HEK293 (cell line): ENCODE measurements at regions not wholly inside any gene's neighbourhood (a gene's known extent, or its start where the extent isn't known, plus 50 kb on each side); places are given as distances from the start of the nearest gene placed in this dataset.

Experiments used
- CTCF ChIA-PET: fragments of 350-600 bp; formaldehyde crosslinking; extraction: SDS; loops from one replicate; lab custom pipeline; 2021; ENCODE audit warnings: antibody characterized with exemption; lab: Yijun Ruan, JAX
- POLR2A ChIA-PET: fragments of 300-600 bp; formaldehyde crosslinking; extraction: SDS; loops from one replicate; lab custom pipeline; 2020; ENCODE audit warnings: antibody characterized with exemption, inconsistent platforms; lab: Yijun Ruan, JAX
- H3K27ac ChIP-seq: fragments of 200-500 bp; sonication (Bioruptor generic); 2 replicates; pipeline ENCODE4 v1.5.1; 2014; ENCODE audit warnings: low read depth, low read length, control low read depth, inconsistent platforms; ENCODE audit errors: extremely low read depth
- H3K36me3 ChIP-seq, 2 experiments: fragments of 200-500 bp in 1 of 2; sonication (Bioruptor generic) in 1 of 2; 1 replicate in 1 of 2; 2 replicates in 1 of 2; pipeline ENCODE4 v1.5.1; 2014 to 2017; ENCODE audit warnings: inconsistent platforms in 2 of 2, low read length in 2 of 2; ENCODE audit not compliant: control insufficient read depth in 2 of 2, insufficient read depth in 1 of 2
- H3K4me1 ChIP-seq: fragments of 200-500 bp; sonication (Bioruptor generic); 2 replicates; pipeline ENCODE4 v1.5.1; 2014; ENCODE audit warnings: mild to moderate bottlenecking, low read length, inconsistent platforms; ENCODE audit not compliant: control insufficient read depth, insufficient read depth
- H3K4me3 ChIP-seq: 2 replicates; pipeline ENCODE4 v1.5.1; 2011; ENCODE audit warnings: low read depth, mild to moderate bottlenecking, control low read depth, low read length, moderate library complexity
- H3K9me3 ChIP-seq: fragments of 200-500 bp; sonication (Bioruptor generic); 2 replicates; pipeline ENCODE4 v1.5.1; 2014; ENCODE audit warnings: low read depth, low read length, inconsistent platforms; ENCODE audit not compliant: control insufficient read depth, insufficient read depth
- ZBTB1 ChIP-seq: fragments of 450-650 bp; formaldehyde crosslinking; IDR thresholded peaks from 2 replicates; pipeline ENCODE4 v1.5.1; 2016; ENCODE audit warnings: missing biosample characterization, missing genetic modification characterization
- ZBTB8A ChIP-seq: fragments of 450-650 bp; formaldehyde crosslinking; IDR thresholded peaks from 2 replicates; pipeline ENCODE4 v1.5.1; 2016; ENCODE audit warnings: missing biosample characterization, missing genetic modification characterization
- ZFHX2 ChIP-seq: fragments of 450-650 bp; formaldehyde crosslinking; conservative IDR thresholded peaks from 2 replicates; pipeline ENCODE4 v1.5.1; 2016; ENCODE audit warnings: missing biosample characterization, missing genetic modification characterization
- ZNF239 ChIP-seq: fragments of 450-650 bp; formaldehyde crosslinking; IDR thresholded peaks from 2 replicates; pipeline ENCODE4 v1.5.1; 2016; ENCODE audit warnings: missing biosample characterization, missing genetic modification characterization
- ZNF394 ChIP-seq: fragments of 450-650 bp; formaldehyde crosslinking; IDR thresholded peaks from 2 replicates; pipeline ENCODE4 v1.5.1; 2016; ENCODE audit warnings: missing biosample characterization, missing genetic modification characterization, mild to moderate bottlenecking, moderate library complexity, borderline replicate concordance
- ZNF521 ChIP-seq: fragments of 450-650 bp; formaldehyde crosslinking; IDR thresholded peaks from 2 replicates; pipeline ENCODE4 v1.5.1; 2017; ENCODE audit warnings: missing biosample characterization, mild to moderate bottlenecking, missing genetic modification characterization
- ZNF529 ChIP-seq: fragments of 450-650 bp; formaldehyde crosslinking; IDR thresholded peaks from 2 replicates; pipeline ENCODE4 v1.5.1; 2017; ENCODE audit warnings: missing genetic modification characterization, missing biosample characterization; ENCODE audit not compliant: insufficient replicate concordance
- ZNF530 ChIP-seq: fragments of 450-650 bp; formaldehyde crosslinking; IDR thresholded peaks from 2 replicates; pipeline ENCODE4 v1.5.1; 2016; ENCODE audit warnings: low read depth, missing biosample characterization, missing genetic modification characterization
- ZNF549 ChIP-seq: fragments of 450-650 bp; IDR thresholded peaks from 2 replicates; pipeline ENCODE4 v1.5.1; 2018; ENCODE audit warnings: missing biosample characterization, missing genetic modification characterization, mild to moderate bottlenecking, inconsistent platforms, moderate library complexity
- ZNF560 ChIP-seq: fragments of 450-650 bp; formaldehyde crosslinking; IDR thresholded peaks from 2 replicates; pipeline ENCODE4 v1.5.1; 2017; ENCODE audit warnings: missing biosample characterization, missing genetic modification characterization, borderline replicate concordance
- ZNF561 ChIP-seq: fragments of 450-650 bp; IDR thresholded peaks from 2 replicates; pipeline ENCODE4 v1.5.1; 2018; ENCODE audit warnings: missing biosample characterization, missing genetic modification characterization, borderline replicate concordance
- ZNF658 ChIP-seq: fragments of 450-650 bp; formaldehyde crosslinking; IDR thresholded peaks from 2 replicates; pipeline ENCODE4; 2016; ENCODE audit warnings: missing biosample characterization, missing genetic modification characterization
- ZNF664 ChIP-seq: fragments of 450-650 bp; formaldehyde crosslinking; IDR thresholded peaks from 2 replicates; pipeline ENCODE4 v1.5.1; 2016; ENCODE audit warnings: missing biosample characterization, missing genetic modification characterization
- ZNF747 ChIP-seq: fragments of 450-650 bp; formaldehyde crosslinking; IDR thresholded peaks from 2 replicates; pipeline ENCODE4 v1.5.1; 2016; ENCODE audit warnings: missing biosample characterization, missing genetic modification characterization
- ZSCAN23 ChIP-seq: fragments of 450-650 bp; formaldehyde crosslinking; IDR thresholded peaks from 2 replicates; pipeline ENCODE4 v1.5.1; 2016; ENCODE audit warnings: missing biosample characterization, missing genetic modification characterization
- ZSCAN30 ChIP-seq: fragments of 450-650 bp; IDR thresholded peaks from 2 replicates; pipeline ENCODE4 v1.5.1; 2018; ENCODE audit warnings: missing biosample characterization, mild to moderate bottlenecking, missing genetic modification characterization, moderate library complexity
- TF ChIP-seq, protein P1 (sequence below): fragments of 450-650 bp; formaldehyde crosslinking; IDR thresholded peaks from 2 replicates; pipeline ENCODE4 v1.5.1; 2017; ENCODE audit warnings: missing biosample characterization, missing genetic modification characterization
- TF ChIP-seq, protein P2 (sequence below): fragments of 450-650 bp; formaldehyde crosslinking; IDR thresholded peaks from 2 replicates; pipeline ENCODE4 v1.5.1; 2016; ENCODE audit warnings: missing biosample characterization, missing genetic modification characterization
- TF ChIP-seq, protein P3 (sequence below): fragments of 450-650 bp; formaldehyde crosslinking; IDR thresholded peaks from 2 replicates; pipeline ENCODE4 v1.5.1; 2016; ENCODE audit warnings: missing biosample characterization, missing genetic modification characterization
- TF ChIP-seq, protein P4 (sequence below): fragments of 450-650 bp; formaldehyde crosslinking; IDR thresholded peaks from 2 replicates; pipeline ENCODE4 v1.5.0; 2017; ENCODE audit warnings: missing biosample characterization, missing genetic modification characterization, borderline replicate concordance
- TF ChIP-seq, protein P5 (sequence below): fragments of 450-650 bp; IDR thresholded peaks from 2 replicates; pipeline ENCODE4 v1.5.1; 2018; ENCODE audit warnings: missing biosample characterization, missing genetic modification characterization
- TF ChIP-seq, protein P6 (sequence below): fragments of 450-650 bp; formaldehyde crosslinking; IDR thresholded peaks from 2 replicates; pipeline ENCODE4 v1.5.1; 2016; ENCODE audit warnings: missing biosample characterization, missing genetic modification characterization

DNA sequence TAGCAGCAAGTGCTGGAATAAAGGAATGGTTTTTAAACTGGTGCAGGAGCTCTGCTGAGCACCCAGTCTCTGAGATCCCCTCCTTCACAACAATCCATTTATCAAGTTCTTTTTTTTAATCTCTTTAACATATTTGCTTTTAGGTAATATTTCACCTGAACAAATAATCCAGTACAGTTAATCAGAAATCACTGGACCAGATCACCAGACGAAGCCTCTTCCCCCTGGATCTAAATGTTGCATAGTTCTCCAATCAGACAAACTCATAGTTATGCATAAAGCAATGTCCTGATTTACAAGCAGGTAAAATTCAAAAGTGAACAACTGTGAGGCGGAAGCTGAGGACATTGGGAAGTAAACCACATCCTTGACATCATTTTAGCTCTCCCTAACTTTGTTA is 657.7 kb upstream of the RORB start:
- H3K4me1 ChIP-seq = no peaks in the 10 kb centered on the region
- H3K36me3 ChIP-seq = no peaks in the 10 kb centered on the region
- ChIA-PET POLR2A (no interaction called here), CTCF (interaction anchor here (0.6 kb wide), 1 partner anchor 180 kb away, joined by 3 read pairs; no protein-coding TSS in a partner anchor)
- TF ChIP-seq ZSCAN23 (tag by site-specific recombination) (no peak), ZNF658 (tag by site-specific recombination) (no peak), ZNF529 (tag by site-specific recombination) (no peak), ZNF560 (tag by site-specific recombination) (no peak), ZFHX2 (tag by site-specific recombination) (no peak), ZNF561 (tag by site-specific recombination) (no peak), ZSCAN30 (tag by site-specific recombination) (no peak), ZBTB1 (tag by site-specific recombination) (no peak), ZNF239 (tag by site-specific recombination) (no peak), ZNF664 (tag by site-specific recombination) (no peak)
- TF ChIP-seq, protein P1, sequence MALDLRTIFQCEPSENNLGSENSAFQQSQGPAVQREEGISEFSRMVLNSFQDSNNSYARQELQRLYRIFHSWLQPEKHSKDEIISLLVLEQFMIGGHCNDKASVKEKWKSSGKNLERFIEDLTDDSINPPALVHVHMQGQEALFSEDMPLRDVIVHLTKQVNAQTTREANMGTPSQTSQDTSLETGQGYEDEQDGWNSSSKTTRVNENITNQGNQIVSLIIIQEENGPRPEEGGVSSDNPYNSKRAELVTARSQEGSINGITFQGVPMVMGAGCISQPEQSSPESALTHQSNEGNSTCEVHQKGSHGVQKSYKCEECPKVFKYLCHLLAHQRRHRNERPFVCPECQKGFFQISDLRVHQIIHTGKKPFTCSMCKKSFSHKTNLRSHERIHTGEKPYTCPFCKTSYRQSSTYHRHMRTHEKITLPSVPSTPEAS (tag by site-specific recombination) = no peak
- TF ChIP-seq, protein P2, sequence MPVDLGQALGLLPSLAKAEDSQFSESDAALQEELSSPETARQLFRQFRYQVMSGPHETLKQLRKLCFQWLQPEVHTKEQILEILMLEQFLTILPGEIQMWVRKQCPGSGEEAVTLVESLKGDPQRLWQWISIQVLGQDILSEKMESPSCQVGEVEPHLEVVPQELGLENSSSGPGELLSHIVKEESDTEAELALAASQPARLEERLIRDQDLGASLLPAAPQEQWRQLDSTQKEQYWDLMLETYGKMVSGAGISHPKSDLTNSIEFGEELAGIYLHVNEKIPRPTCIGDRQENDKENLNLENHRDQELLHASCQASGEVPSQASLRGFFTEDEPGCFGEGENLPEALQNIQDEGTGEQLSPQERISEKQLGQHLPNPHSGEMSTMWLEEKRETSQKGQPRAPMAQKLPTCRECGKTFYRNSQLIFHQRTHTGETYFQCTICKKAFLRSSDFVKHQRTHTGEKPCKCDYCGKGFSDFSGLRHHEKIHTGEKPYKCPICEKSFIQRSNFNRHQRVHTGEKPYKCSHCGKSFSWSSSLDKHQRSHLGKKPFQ = no peak
- H3K4me3 ChIP-seq = no peak overlapping the region
- no peak overlapping the region for H3K27ac ChIP-seq
- no peaks in the 10 kb centered on the region for H3K9me3 ChIP-seq

DNA sequence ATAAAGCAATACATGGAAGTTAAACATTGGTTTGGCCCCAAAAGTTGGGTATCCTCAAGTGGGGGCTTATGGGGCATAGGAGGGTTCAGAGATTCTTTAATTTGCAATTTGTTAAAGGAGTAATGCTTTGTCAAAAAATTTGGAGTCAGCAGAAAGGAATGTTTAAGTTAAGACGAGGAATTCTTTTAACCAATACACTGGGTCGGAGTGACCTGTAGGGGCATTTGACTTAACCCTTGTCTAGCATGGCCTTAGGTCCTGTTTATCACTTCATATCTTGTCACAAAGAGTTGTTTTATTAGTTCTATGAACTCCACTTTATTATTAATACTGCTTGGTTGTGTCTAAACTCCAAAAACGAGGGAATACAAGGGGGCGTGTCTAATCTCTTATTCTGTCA is 656.1 kb upstream of the RORB start:
- H3K4me1 ChIP-seq = no peaks in the 10 kb centered on the region
- CTCF ChIA-PET = no interaction called here
- TF ChIP-seq, protein P3, sequence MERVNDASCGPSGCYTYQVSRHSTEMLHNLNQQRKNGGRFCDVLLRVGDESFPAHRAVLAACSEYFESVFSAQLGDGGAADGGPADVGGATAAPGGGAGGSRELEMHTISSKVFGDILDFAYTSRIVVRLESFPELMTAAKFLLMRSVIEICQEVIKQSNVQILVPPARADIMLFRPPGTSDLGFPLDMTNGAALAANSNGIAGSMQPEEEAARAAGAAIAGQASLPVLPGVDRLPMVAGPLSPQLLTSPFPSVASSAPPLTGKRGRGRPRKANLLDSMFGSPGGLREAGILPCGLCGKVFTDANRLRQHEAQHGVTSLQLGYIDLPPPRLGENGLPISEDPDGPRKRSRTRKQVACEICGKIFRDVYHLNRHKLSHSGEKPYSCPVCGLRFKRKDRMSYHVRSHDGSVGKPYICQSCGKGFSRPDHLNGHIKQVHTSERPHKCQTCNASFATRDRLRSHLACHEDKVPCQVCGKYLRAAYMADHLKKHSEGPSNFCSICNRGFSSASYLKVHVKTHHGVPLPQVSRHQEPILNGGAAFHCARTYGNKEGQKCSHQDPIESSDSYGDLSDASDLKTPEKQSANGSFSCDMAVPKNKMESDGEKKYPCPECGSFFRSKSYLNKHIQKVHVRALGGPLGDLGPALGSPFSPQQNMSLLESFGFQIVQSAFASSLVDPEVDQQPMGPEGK (tag by site-specific recombination) = no peak
- TF ChIP-seq, protein P4, sequence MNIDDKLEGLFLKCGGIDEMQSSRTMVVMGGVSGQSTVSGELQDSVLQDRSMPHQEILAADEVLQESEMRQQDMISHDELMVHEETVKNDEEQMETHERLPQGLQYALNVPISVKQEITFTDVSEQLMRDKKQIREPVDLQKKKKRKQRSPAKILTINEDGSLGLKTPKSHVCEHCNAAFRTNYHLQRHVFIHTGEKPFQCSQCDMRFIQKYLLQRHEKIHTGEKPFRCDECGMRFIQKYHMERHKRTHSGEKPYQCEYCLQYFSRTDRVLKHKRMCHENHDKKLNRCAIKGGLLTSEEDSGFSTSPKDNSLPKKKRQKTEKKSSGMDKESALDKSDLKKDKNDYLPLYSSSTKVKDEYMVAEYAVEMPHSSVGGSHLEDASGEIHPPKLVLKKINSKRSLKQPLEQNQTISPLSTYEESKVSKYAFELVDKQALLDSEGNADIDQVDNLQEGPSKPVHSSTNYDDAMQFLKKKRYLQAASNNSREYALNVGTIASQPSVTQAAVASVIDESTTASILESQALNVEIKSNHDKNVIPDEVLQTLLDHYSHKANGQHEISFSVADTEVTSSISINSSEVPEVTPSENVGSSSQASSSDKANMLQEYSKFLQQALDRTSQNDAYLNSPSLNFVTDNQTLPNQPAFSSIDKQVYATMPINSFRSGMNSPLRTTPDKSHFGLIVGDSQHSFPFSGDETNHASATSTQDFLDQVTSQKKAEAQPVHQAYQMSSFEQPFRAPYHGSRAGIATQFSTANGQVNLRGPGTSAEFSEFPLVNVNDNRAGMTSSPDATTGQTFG (tag by site-specific recombination) = no peak
- no peak for TF ChIP-seq ZBTB8A (tag by site-specific recombination)
- TF ChIP-seq ZNF561 (tag by site-specific recombination) = no peak
- no peak for TF ChIP-seq ZNF521 (tag by site-specific recombination)
- TF ChIP-seq, protein P5, sequence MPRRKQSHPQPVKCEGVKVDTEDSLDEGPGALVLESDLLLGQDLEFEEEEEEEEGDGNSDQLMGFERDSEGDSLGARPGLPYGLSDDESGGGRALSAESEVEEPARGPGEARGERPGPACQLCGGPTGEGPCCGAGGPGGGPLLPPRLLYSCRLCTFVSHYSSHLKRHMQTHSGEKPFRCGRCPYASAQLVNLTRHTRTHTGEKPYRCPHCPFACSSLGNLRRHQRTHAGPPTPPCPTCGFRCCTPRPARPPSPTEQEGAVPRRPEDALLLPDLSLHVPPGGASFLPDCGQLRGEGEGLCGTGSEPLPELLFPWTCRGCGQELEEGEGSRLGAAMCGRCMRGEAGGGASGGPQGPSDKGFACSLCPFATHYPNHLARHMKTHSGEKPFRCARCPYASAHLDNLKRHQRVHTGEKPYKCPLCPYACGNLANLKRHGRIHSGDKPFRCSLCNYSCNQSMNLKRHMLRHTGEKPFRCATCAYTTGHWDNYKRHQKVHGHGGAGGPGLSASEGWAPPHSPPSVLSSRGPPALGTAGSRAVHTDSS (tag by site-specific recombination) = no peak
- TF ChIP-seq ZNF747 (tag by site-specific recombination) = no peak
- TF ChIP-seq ZNF394 (tag by site-specific recombination) = no peak
- no peak for TF ChIP-seq ZNF549 (tag by site-specific recombination)
- TF ChIP-seq ZNF664 (tag by site-specific recombination) = no peak
- TF ChIP-seq ZNF530 (tag by site-specific recombination) = no peak
- TF ChIP-seq ZNF658 (tag by site-specific recombination) = no peak
- TF ChIP-seq, protein P6, sequence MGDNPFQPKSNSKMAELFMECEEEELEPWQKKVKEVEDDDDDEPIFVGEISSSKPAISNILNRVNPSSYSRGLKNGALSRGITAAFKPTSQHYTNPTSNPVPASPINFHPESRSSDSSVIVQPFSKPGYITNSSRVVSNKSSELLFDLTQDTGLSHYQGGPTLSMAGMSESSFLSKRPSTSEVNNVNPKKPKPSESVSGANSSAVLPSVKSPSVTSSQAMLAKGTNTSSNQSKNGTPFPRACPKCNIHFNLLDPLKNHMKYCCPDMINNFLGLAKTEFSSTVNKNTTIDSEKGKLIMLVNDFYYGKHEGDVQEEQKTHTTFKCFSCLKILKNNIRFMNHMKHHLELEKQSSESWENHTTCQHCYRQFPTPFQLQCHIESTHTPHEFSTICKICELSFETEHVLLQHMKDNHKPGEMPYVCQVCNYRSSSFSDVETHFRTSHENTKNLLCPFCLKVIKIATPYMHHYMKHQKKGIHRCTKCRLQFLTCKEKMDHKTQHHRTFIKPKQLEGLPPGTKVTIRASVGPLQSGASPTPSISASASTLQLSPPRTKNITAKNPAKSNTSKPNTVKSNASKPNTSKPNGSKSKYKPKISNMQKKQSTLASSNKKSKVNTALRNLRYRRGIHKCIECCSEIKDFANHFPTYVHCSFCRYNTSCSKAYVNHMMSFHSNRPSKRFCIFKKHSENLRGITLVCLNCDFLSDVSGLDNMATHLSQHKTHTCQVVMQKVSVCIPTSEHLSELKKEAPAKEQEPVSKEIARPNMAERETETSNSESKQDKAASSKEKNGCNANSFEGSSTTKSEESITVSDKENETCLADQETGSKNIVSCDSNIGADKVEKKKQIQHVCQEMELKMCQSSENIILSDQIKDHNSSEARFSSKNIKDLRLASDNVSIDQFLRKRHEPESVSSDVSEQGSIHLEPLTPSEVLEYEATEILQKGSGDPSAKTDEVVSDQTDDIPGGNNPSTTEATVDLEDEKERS (tag by site-specific recombination) = no peak

More for the DNA sequence above, 656.1 kb upstream of the RORB start:
- Histone ChIP-seq H3K27ac (no peak overlapping the region), H3K36me3 (no peaks in the 10 kb centered on the region), H3K4me3 (no peak overlapping the region), H3K9me3 (no peaks in the 10 kb centered on the region)
- POLR2A ChIA-PET = no interaction called here
